Common myeloid progenitor, CD34-positive (primary cell): ENCODE measurements at regions not wholly inside any gene's neighbourhood (a gene's known extent, or its start where the extent isn't known, plus 50 kb on each side); places are given as distances from the start of the nearest gene placed in this dataset.
"Not testable (repeated sequence)": the region's sequence is repeated elsewhere in the genome, so short reads cannot be mapped to it uniquely, and the experiment has no call there.

Experiments
- CTCF ChIA-PET: fragments of 350-600 bp; sonication (Branson Sonifier 250); formaldehyde crosslinking; loops from one replicate; lab custom pipeline; 2021; ENCODE audit warnings: antibody characterized with exemption; lab: Charles Lee
- POLR2A ChIA-PET: fragments of 350-600 bp; sonication (Branson Sonifier 250); formaldehyde crosslinking; loops from one replicate; lab custom pipeline; 2021; ENCODE audit warnings: antibody characterized with exemption; lab: Charles Lee
- DNase-seq, 3 donors: peaks; one replicate each; pipeline versions ENCODE4 v3.0.0 to v3.0.0-alpha.2; 2013
- H3K27ac ChIP-seq, 2 experiments: 1 replicate in 1 of 2; 2 replicates in 1 of 2; pipeline ENCODE4 v1.7.0; 2013; ENCODE audit warnings: inconsistent platforms in 2 of 2, low read length in 2 of 2, mild to moderate bottlenecking in 2 of 2, low read depth in 1 of 2, moderate library complexity in 1 of 2; ENCODE audit not compliant: severe bottlenecking in 2 of 2, insufficient read depth in 1 of 2, poor library complexity in 1 of 2
- H3K27me3 ChIP-seq, 5 experiments: replicated peaks in 2 of 5; 1 replicate in 3 of 5; 2 replicates in 2 of 5; pipeline versions ENCODE4 v1.6.1 to v1.7.0; 2013; ENCODE audit warnings: low read length in 4 of 5, mild to moderate bottlenecking in 2 of 5, moderate library complexity in 2 of 5, inconsistent platforms in 1 of 5; ENCODE audit not compliant: insufficient read depth in 5 of 5, control insufficient read depth in 4 of 5
- H3K36me3 ChIP-seq, 4 experiments: 1 replicate in 2 of 4; 2 replicates in 2 of 4; pipeline versions ENCODE4 v1.6.1 to v1.7.0; 2013; ENCODE audit warnings: low read length in 3 of 4, control low read depth in 1 of 4, mild to moderate bottlenecking in 1 of 4; ENCODE audit not compliant: control insufficient read depth in 4 of 4, insufficient read depth in 4 of 4
- H3K4me1 ChIP-seq, 4 experiments: 1 replicate in 3 of 4; 2 replicates in 1 of 4; pipeline versions ENCODE4 v1.6.1 to v1.7.1; 2013; ENCODE audit warnings: low read length in 3 of 4, mild to moderate bottlenecking in 3 of 4, control low read depth in 1 of 4, inconsistent platforms in 1 of 4, moderate library complexity in 1 of 4; ENCODE audit not compliant: control insufficient read depth in 4 of 4, insufficient read depth in 4 of 4; ENCODE audit errors: control extremely low read depth in 1 of 4
- H3K4me3 ChIP-seq, 7 experiments: 1 replicate in 4 of 7; 2 replicates in 3 of 7; pipeline versions ENCODE4 v1.5.1 to v1.7.0; 2013; ENCODE audit warnings: mild to moderate bottlenecking in 7 of 7, low read length in 6 of 7, moderate library complexity in 6 of 7, inconsistent platforms in 2 of 7, low read depth in 2 of 7, control low read depth in 1 of 7; ENCODE audit not compliant: insufficient read depth in 4 of 7, control insufficient read depth in 1 of 7; ENCODE audit errors: extremely low read depth in 1 of 7
- H3K9me3 ChIP-seq, 5 experiments: 1 replicate in 4 of 5; 2 replicates in 1 of 5; pipeline versions ENCODE4 v1.6.1 to v1.7.1; 2013; ENCODE audit warnings: low read length in 4 of 5, mild to moderate bottlenecking in 2 of 5, inconsistent platforms in 1 of 5, low read depth in 1 of 5, moderate library complexity in 1 of 5; ENCODE audit not compliant: control insufficient read depth in 4 of 5, insufficient read depth in 2 of 5; ENCODE audit errors: control extremely low read depth in 1 of 5
- WGBS: methylation state at CpG from one replicate; pipeline ENCODE4 v1.1.5; 2013; ENCODE audit not compliant: insufficient coverage; 5-methylcytosine and 5-hydroxymethylcytosine counted together

DNA sequence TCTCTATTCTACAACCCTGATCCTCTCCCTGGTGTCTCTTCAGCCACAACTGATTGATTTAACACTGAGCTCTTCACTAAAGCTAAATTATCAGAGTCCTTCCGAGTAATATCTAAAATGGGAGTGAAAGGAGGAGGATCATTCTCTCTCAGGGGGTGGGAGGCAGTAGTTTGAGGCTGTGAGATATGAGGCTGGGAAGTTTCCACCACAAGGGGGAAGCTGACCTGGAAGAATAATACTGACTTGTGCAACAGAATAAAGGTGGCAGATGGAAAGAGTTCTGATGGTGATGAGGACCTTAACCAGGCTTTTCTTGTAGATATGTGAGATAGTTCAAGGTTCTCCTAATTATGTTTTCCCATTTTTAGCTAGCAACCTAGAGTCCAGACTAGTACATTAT is 118.1 kb upstream of the ERV3-1 start:
- H3K27ac ChIP-seq, H3K4me1 ChIP-seq, DNase-seq, H3K4me3 ChIP-seq, H3K27me3 ChIP-seq, H3K36me3 ChIP-seq, CTCF ChIA-PET, H3K9me3 ChIP-seq, POLR2A ChIA-PET: not testable (repeated sequence)
- WGBS: no CpG with 5 or more reads among the region's 1 CpG

DNA sequence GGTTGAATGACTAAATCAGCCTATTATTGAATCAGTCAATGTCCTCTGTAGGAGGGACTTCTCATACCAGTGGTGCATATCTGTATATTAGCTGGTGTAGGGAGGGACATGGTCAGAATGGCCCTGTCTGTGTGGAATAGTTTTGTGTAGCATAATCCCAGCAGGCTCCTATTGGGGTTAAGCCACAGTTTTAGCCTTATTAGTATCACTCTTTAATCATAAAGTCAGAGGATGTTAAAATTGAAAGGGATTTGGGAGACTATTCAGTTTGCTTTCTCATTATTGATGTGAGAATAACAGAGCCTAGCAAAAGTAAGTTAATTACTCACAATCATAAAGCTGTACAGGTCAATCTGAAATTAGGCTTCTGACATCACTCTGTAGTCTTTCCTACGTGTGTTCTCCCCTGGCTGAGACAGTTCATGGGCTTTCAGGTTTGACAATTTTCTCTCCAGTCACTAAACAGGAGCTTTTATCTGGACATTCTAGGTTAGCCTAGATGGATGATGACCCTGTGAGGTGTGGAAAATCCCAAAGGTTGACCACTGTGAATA is 99.2 kb upstream of the ERV3-1 start:
- WGBS: no CpG with 5 or more reads among the region's 1 CpG
- CTCF ChIA-PET, H3K27ac ChIP-seq, H3K27me3 ChIP-seq, H3K36me3 ChIP-seq, DNase-seq, POLR2A ChIA-PET, H3K9me3 ChIP-seq, H3K4me1 ChIP-seq, H3K4me3 ChIP-seq: not testable (repeated sequence)

DNA sequence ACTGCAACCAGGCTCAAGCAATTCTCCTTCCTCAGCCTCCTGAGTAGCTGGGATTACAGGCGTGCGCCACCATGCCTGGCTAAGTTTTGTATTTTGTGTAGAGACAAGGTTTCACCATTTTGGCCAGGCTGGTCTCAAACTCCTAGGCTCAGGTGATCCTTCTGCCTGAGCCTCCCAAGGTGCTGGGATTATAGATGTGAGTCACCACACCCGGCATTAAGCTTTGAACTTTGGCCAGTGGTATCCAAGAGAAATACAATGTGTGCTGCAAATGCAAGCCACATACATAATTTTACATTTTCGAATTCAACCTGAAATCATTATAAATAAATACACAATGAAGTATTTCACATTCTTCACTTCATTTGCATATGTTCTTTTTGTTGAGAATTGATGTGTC is 94.0 kb upstream of the ERV3-1 start:
- H3K4me1 ChIP-seq, POLR2A ChIA-PET, H3K4me3 ChIP-seq, H3K27me3 ChIP-seq, DNase-seq, CTCF ChIA-PET, H3K36me3 ChIP-seq, H3K9me3 ChIP-seq, H3K27ac ChIP-seq: not testable (repeated sequence)
- WGBS: no CpG with 5 or more reads among the region's 4 CpGs

DNA sequence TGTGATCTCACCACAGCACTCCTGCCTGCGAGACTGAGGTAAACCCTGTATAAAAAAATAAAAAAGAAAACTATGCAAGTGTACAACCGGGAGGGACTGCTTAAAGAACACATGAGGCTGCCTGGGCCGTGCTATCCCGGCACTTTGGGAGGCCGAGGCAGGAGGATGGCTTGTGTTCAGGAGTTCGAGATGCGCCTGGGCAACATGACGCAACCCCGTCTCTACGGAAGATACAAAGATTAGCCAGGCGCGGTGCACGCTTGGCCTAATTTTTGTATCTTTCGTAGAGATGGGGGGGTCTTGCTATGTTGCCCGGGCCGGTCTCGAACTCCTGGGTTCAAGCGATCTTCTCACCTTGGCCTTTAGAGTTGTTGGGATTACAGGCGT is 75.2 kb upstream of the ERV3-1 start:
- H3K4me1 ChIP-seq, H3K27me3 ChIP-seq, H3K36me3 ChIP-seq, POLR2A ChIA-PET, H3K9me3 ChIP-seq: not testable (repeated sequence)
- Histone ChIP-seq H3K4me3 (peak overlapping the region in 5 of 7 experiments; percentile 74 to 89 (median 78)), H3K27ac (peak overlapping the region in 1 of 2 experiments; percentile 66)
- WGBS: no CpG with 5 or more reads among the region's 19 CpGs
- CTCF ChIA-PET: interaction anchor here (1.2 kb wide), 1 partner anchor 11 kb away, joined by 4 read pairs; no protein-coding TSS in a partner anchor
- DNase-seq: peak in 1 of 3 donors; percentile 0

DNA sequence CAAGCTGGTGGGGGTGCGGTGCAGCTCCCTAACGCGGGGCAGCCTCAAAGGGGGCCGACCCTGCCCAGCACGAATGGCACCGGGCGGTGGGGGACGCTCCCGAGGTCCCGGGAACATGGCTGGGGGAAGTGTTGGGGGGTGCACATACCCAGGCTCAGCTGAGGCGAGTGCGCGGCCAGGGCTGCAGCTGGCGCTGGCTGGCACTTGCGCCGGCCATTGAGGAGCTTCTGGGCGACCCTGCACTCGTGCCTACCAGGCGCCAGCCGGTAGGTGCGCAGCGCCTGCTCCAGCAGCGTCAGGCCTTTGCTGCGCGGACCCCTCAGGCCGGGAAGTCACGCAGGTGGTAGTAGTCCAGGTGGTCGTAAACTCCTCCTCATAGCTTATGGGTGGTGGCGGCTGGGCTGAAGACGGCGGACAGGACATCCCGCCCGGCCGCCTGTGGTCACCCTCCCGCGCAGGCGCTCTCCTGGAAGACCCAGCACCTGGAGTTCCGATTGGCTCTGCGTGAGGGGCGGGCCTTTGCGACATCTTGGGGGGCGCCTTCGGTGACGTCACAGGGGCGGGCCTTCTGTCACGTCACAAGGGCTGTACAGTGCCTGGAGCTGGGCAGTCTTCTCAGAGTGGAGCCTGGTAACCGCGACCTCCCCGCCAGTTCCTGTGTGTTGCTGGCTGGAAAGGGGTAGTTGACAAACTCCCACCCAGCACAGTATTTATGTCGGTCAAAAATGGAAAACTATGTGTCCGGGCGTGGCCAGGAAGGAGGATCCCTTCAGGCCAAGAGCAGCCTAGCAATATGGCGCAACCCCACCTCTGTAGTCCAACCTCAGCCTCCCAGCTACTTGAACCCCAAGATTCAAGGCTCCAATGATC is 74.5 kb upstream of the ERV3-1 start:
- H3K4me1 ChIP-seq, H3K27me3 ChIP-seq, H3K36me3 ChIP-seq, H3K9me3 ChIP-seq, POLR2A ChIA-PET: not testable (repeated sequence)
- Histone ChIP-seq H3K27ac (peak overlapping the region in 1 of 2 experiments; percentile 66), H3K4me3 (peak overlapping the region; percentile 74 to 89 (median 79))
- CTCF ChIA-PET: interaction anchor here (1.2 kb wide), 1 partner anchor 10 kb away, joined by 4 read pairs; no protein-coding TSS in a partner anchor
- WGBS: 3% methylated on average over 7 of the region's 53 CpGs
- DNase-seq: peak; percentile 95 to 97 (median 97)

DNA sequence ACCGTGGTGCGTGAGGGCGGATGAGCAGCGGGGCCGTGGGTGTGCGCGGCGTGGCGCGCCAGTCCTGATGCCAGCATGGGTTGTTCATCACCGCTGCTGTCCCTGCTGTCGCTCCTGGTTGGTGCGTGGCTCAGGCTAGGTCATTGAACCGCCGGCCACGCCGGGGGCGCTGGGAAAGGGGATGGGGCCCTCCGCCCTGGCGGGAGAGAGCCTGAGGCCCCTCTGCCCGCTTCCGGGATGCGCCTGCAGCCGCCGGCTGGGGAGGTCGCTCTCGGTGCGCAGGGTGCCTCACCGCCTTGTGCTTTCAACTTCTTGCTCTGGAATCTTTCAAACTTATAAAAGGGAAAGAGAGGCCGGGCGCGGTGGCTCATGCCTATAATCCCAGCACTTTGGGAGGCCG is 68.5 kb upstream of the ERV3-1 start:
- CTCF ChIA-PET, H3K36me3 ChIP-seq, H3K4me1 ChIP-seq, H3K4me3 ChIP-seq, H3K27ac ChIP-seq, POLR2A ChIA-PET, DNase-seq, H3K9me3 ChIP-seq, H3K27me3 ChIP-seq: not testable (repeated sequence)
- no CpG with 5 or more reads among the region's 33 CpGs for WGBS

DNA sequence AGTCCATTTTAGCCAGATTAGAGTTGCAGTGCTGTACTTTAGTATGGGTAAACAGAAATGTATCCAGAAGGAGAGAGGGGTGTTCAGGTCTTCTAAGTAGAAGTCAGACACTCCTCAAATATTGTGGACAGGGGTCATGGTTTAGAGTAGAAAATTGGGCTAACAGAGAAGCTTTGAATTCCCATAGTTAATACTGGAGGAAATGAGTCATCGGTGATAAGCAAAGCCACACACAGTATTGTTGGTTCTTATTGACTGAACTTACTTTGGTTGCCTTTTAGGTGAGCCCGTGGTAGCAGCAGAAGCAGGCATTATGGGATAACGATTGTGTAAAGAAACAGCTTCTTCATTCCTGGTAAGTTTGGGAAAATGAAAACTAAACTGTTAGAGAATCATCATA is 66.7 kb upstream of the ERV3-1 start:
- H3K4me1 ChIP-seq, H3K4me3 ChIP-seq, CTCF ChIA-PET, H3K36me3 ChIP-seq, H3K27me3 ChIP-seq, POLR2A ChIA-PET, H3K9me3 ChIP-seq, H3K27ac ChIP-seq, DNase-seq: not testable (repeated sequence)
- no CpG with 5 or more reads among the region's 3 CpGs for WGBS
